Hepatocyte (in vitro differentiated cells): ENCODE measurements at regions not wholly inside any gene's neighbourhood (a gene's known extent, or its start where the extent isn't known, plus 50 kb on each side); places are given as distances from the start of the nearest gene placed in this dataset.

Experiments used
- EZH2 ChIP-seq: fragments of 200-600 bp; sonication (generic); IDR thresholded peaks from 2 replicates; pipeline ENCODE4 v1.6.1; 2016; ENCODE audit warnings: antibody characterized with exemption, mild to moderate bottlenecking, borderline replicate concordance
- EZH2phosphoT487 ChIP-seq: fragments of 200-600 bp; sonication (generic); IDR thresholded peaks from one replicate; pipeline ENCODE4 v1.6.1; 2018; ENCODE audit warnings: antibody characterized with exemption, mild to moderate bottlenecking, low read depth, moderate library complexity; ENCODE audit not compliant: unreplicated experiment, severe bottlenecking
- TF ChIP-seq, protein P1 (sequence below): fragments of 200-600 bp; sonication (generic); IDR thresholded peaks from 2 replicates; pipeline ENCODE4 v1.5.1; 2016; ENCODE audit warnings: antibody characterized with exemption, mild to moderate bottlenecking; ENCODE audit not compliant: poor library complexity

DNA sequence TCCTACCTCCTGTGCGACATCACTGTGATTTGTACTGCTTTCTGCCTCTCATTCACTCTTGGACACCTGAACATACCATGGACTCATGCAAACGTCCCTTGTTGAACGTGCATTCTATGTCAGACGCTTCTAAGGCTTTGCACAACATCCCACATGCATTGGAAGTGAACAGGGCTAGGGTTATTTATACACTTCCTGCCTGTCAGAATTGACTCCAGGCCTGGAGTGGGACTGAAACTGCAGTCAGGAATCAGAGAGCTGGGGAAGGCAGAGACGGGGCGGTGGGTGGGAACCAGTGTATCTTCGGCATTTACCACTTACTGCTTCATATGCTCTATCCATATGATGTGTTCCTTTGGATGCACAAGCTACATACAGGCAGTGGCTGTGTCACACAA is 81.4 kb upstream of the GALNT2 start:
- TF ChIP-seq, protein P1, sequence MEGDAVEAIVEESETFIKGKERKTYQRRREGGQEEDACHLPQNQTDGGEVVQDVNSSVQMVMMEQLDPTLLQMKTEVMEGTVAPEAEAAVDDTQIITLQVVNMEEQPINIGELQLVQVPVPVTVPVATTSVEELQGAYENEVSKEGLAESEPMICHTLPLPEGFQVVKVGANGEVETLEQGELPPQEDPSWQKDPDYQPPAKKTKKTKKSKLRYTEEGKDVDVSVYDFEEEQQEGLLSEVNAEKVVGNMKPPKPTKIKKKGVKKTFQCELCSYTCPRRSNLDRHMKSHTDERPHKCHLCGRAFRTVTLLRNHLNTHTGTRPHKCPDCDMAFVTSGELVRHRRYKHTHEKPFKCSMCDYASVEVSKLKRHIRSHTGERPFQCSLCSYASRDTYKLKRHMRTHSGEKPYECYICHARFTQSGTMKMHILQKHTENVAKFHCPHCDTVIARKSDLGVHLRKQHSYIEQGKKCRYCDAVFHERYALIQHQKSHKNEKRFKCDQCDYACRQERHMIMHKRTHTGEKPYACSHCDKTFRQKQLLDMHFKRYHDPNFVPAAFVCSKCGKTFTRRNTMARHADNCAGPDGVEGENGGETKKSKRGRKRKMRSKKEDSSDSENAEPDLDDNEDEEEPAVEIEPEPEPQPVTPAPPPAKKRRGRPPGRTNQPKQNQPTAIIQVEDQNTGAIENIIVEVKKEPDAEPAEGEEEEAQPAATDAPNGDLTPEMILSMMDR: no peak
- TF ChIP-seq EZH2phosphoT487 (no peak), EZH2 (no peak)
